ENCODE measurements at regions not wholly inside any gene's neighbourhood (a gene's known extent, or its start where the extent isn't known, plus 50 kb on each side); places are given as distances from the start of the nearest gene placed in this dataset.
A peak's percentile ranks its signal among the peaks of the same experiment; 100 is the strongest.

DNA sequence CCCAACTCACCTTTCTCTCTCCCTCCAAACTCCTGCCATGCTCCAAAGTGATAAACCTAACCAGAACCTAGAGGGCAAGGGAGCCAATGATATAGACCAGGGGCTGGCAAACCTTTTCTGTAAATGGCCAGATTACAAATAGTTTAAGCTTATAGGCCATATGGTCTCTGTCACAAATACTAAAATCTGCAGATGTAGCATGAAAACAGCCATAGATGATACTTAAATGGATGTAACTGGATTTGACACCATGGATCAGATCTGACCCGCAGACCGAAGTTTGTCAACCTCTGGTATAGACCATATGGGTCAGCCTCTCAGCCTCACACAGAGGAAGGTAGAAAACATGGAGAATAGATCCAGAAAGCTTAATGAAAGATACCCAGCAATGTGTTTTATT lies 165.2 kb upstream of the STT3B start:
- H3K4me3 ChIP-seq, result no peak overlapping the region
- DNase-seq, result no peak
- H3K36me3 ChIP-seq, result no peaks in the 10 kb centered on the region
- intact Hi-C loops (cut with DNase I), result no loop called here
- H3K9me3 ChIP-seq, result no peaks in the 10 kb centered on the region
- no peaks in the 10 kb centered on the region for H3K4me1 ChIP-seq
- H3K27me3 ChIP-seq, result no peaks in the 10 kb centered on the region
- H3K27ac ChIP-seq, result no peak overlapping the region
- TF ChIP-seq, protein P1, sequence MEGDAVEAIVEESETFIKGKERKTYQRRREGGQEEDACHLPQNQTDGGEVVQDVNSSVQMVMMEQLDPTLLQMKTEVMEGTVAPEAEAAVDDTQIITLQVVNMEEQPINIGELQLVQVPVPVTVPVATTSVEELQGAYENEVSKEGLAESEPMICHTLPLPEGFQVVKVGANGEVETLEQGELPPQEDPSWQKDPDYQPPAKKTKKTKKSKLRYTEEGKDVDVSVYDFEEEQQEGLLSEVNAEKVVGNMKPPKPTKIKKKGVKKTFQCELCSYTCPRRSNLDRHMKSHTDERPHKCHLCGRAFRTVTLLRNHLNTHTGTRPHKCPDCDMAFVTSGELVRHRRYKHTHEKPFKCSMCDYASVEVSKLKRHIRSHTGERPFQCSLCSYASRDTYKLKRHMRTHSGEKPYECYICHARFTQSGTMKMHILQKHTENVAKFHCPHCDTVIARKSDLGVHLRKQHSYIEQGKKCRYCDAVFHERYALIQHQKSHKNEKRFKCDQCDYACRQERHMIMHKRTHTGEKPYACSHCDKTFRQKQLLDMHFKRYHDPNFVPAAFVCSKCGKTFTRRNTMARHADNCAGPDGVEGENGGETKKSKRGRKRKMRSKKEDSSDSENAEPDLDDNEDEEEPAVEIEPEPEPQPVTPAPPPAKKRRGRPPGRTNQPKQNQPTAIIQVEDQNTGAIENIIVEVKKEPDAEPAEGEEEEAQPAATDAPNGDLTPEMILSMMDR (IDR thresholded peaks at IDR 0.05), result no peak
- no peak overlapping the region for H3K9ac ChIP-seq (ENCODE audit: low read depth in 2 of 2, low read length in 2 of 2)

DNA sequence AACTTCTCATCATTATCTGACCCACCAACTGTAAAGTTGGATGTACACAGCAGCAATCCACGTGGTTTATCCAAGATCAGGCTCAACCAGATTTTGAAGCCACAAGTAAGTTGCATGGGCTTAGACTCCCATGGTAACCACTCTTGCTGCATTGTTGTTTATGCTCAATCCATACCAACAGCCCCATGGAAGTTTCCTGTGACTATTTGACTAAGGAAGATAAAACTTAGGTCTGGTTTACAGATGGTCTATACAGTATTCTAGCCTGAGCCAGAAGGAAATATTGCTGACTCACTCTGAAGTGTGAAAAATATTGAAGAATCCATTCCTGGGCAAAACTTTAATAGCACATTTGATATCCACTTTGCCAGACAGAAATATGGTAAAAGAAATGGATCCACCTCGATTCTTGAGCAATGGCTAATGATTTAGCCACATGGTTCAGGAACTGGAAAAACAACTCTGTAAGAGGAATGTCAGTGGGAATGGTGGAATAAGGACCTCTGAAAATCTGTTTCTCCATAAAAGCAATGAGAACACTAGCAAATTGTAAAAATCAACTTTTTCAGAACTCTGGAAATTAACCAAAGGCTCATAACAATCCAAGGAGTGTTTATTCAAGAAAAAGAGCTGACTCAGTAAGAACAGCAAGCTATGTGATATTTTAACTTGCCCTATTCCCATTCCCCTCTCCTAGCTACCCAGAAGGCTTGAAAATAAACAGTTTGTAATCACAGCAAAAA lies 162.9 kb upstream of the STT3B start:
- Histone ChIP-seq H3K4me3 (no peak overlapping the region), H3K27ac (no peak overlapping the region), H3K9me3 (no peaks in the 10 kb centered on the region), H3K4me1 (no peaks in the 10 kb centered on the region), H3K36me3 (no peaks in the 10 kb centered on the region), H3K9ac (ENCODE audit: low read depth in 2 of 2, low read length in 2 of 2) (no peak overlapping the region), H3K27me3 (no peaks in the 10 kb centered on the region)
- intact Hi-C loops (cut with DNase I), result no loop called here
- DNase-seq, result no peak
- TF ChIP-seq, protein P1 (IDR thresholded peaks at IDR 0.05), result no peak

DNA sequence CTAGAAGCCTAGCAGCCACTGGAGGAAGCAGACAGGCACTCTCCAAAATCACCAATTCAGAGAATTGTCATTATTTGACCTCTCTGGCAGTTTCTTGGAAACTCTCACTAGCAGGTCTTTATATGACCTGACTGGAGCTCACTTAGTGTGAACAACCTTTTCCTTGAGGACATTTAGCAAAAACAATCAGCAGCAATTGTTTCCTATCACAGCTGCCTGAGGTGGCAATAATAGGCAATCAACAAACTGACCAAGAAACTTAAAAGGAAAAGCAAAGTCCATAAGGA lies 162.4 kb upstream of the STT3B start:
- Histone ChIP-seq H3K27ac (peak overlapping the region; percentile 16), H3K4me3 (no peak overlapping the region), H3K9me3 (no peaks in the 10 kb centered on the region), H3K9ac (ENCODE audit: low read depth in 2 of 2, low read length in 2 of 2) (no peak overlapping the region), H3K27me3 (no peaks in the 10 kb centered on the region), H3K4me1 (no peaks in the 10 kb centered on the region), H3K36me3 (no peaks in the 10 kb centered on the region)
- intact Hi-C loops (cut with DNase I), result no loop called here
- TF ChIP-seq, protein P1 (IDR thresholded peaks at IDR 0.05), result no peak
- no peak for DNase-seq

DNA sequence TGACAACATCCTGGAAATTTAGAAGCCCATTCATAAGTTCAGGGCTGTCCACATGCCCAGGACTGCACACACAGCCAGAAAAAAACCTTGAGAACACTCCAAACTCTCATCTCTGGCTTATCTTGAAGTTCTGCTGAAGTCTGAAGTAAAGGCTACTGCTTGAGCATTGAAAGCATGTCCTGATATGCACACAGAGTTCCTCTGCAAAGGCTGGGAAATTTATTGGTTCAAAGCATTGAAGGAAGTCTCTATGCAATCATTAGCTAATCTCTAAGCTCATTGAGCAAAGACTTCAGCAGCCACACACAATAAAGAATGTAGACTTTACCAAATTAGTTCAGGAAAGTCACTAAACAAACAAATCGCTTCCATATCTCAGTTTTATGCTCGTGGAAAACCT lies 162.0 kb upstream of the STT3B start:
- no peak overlapping the region for H3K9ac ChIP-seq (ENCODE audit: low read depth in 2 of 2, low read length in 2 of 2)
- no peak overlapping the region for H3K4me3 ChIP-seq
- DNase-seq, result no peak
- H3K27ac ChIP-seq, result peak overlapping the region; percentile 16
- H3K4me1 ChIP-seq, result no peaks in the 10 kb centered on the region
- intact Hi-C loops (cut with DNase I), result no loop called here
- TF ChIP-seq, protein P1 (IDR thresholded peaks at IDR 0.05), result no peak
- no peaks in the 10 kb centered on the region for H3K9me3 ChIP-seq
- H3K36me3 ChIP-seq, result no peaks in the 10 kb centered on the region
- no peaks in the 10 kb centered on the region for H3K27me3 ChIP-seq

DNA sequence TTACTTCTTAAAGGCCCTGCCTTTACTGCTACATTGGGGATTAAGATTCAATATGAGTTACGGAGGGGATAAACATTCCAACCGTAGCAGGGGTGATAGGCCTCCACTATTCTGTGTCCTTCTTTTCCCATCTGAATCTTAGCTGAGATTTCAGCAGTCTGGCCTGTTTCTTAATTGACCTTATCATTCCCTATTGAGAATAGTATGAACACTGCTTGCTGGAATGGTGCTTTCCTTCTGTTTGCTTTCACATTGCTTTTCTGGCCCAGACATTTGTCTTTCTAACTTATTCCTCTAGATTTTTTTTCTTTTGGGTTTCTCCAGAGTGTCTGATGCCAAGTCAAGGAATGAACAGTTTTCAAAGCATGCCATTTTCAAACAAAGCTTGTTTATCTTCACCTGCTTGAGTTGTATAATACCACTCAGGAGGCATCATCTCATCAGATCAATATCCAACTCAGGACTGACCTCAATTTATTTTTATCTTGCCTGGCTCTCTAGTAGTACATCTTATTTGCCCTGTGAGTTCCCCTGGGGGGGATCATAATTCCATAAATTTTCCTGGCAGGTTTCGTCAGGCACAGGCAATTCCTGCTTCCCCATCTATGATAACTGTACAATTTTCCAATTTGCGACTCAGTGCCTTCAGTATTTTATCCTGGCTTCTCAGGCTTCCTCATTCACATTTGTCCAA lies 161.1 kb upstream of the STT3B start:
- no peak overlapping the region for H3K27ac ChIP-seq

More for the DNA sequence above, 161.1 kb upstream of the STT3B start:
- intact Hi-C loops (cut with DNase I), result no loop called here
- TF ChIP-seq, protein P1 (IDR thresholded peaks at IDR 0.05), result no peak
- no peak for DNase-seq
- no peaks in the 10 kb centered on the region for H3K36me3 ChIP-seq
- H3K9ac ChIP-seq (ENCODE audit: low read depth in 2 of 2, low read length in 2 of 2), result no peak overlapping the region
- no peak overlapping the region for H3K4me3 ChIP-seq
- no peaks in the 10 kb centered on the region for H3K9me3 ChIP-seq
- H3K4me1 ChIP-seq, result no peaks in the 10 kb centered on the region
- H3K27me3 ChIP-seq, result no peaks in the 10 kb centered on the region
